ENCODE measurements at regions not wholly inside any gene's neighbourhood (a gene's known extent, or its start where the extent isn't known, plus 50 kb on each side); places are given as distances from the start of the nearest gene placed in this dataset.

DNA sequence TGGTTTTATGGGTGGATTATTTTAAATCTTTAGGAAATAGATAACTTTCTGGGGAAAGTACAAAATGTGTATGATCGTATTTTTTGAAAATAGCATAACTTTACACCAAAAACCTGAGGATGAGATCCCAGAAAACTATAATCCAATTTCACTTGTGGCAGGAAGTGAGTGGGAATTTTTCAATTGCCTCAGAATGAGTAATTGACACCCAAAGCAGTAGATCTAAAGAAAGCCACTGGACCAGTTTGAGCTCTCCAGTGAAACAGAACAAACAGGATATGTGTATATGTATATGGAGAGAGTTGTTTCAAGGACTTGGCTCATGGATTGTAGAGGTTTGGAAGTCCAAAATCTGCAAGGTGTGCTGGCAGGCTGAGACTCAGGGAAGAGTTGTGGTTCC lies 109.2 kb upstream of the SHB start:
- no peak overlapping the region for H3K23ac ChIP-seq (ENCODE audit: insufficient read length, low read depth, low read length)
- H2BK15ac ChIP-seq (ENCODE audit: low read depth, low read length): no peak overlapping the region
- no peaks in the 10 kb centered on the region for H3K79me1 ChIP-seq (ENCODE audit: insufficient read depth, low read depth, low read length, poor library complexity, severe bottlenecking)
- TF ChIP-seq, protein P1, sequence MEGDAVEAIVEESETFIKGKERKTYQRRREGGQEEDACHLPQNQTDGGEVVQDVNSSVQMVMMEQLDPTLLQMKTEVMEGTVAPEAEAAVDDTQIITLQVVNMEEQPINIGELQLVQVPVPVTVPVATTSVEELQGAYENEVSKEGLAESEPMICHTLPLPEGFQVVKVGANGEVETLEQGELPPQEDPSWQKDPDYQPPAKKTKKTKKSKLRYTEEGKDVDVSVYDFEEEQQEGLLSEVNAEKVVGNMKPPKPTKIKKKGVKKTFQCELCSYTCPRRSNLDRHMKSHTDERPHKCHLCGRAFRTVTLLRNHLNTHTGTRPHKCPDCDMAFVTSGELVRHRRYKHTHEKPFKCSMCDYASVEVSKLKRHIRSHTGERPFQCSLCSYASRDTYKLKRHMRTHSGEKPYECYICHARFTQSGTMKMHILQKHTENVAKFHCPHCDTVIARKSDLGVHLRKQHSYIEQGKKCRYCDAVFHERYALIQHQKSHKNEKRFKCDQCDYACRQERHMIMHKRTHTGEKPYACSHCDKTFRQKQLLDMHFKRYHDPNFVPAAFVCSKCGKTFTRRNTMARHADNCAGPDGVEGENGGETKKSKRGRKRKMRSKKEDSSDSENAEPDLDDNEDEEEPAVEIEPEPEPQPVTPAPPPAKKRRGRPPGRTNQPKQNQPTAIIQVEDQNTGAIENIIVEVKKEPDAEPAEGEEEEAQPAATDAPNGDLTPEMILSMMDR (conservative IDR thresholded peaks at IDR 0.05): no peak
- H4K20me1 ChIP-seq (ENCODE audit: control insufficient read depth, insufficient read depth, insufficient read length): no peaks in the 10 kb centered on the region
- no peaks in the 10 kb centered on the region for H3K79me2 ChIP-seq (ENCODE audit: insufficient read depth, low read length)
- H3K4me2 ChIP-seq (ENCODE audit: insufficient read depth, insufficient read length, low read length): no peak overlapping the region
- no peak overlapping the region for H4K91ac ChIP-seq (ENCODE audit: insufficient read length, low read depth, low read length)
- H2AFZ ChIP-seq (ENCODE audit: low read length): no peak overlapping the region
- H4K8ac ChIP-seq (replicated peaks; ENCODE audit: insufficient read length, low read depth, low read length): no peak overlapping the region
- H3K27ac ChIP-seq (ENCODE audit: insufficient read length, low read depth, low read length): no peak overlapping the region
- H3K23me2 ChIP-seq (ENCODE audit: insufficient read length, low read depth, low read length, poor library complexity, severe bottlenecking): no peaks in the 10 kb centered on the region
- H3K9ac ChIP-seq (ENCODE audit: extremely low read depth, insufficient read length, low read length): no peak overlapping the region
- no peak overlapping the region for H3K14ac ChIP-seq (ENCODE audit: insufficient read depth, low read length)
- peaks cover 55% of the 10 kb centered on the region for H3K27me3 Mint-ChIP-seq (ENCODE audit: low read depth)
- H3K9me3 Mint-ChIP-seq: peaks cover 4 to 8% of the 10 kb centered on the region in 2 experiments; a peak in 4 of 5 replicates
- no peaks in the 10 kb centered on the region for H3K9me3 ChIP-seq (ENCODE audit: control insufficient read depth, low read depth, low read length)
- no peaks in the 10 kb centered on the region for H3K4me1 ChIP-seq (ENCODE audit: insufficient read depth, low read length)
- no peak overlapping the region for H3K18ac ChIP-seq (ENCODE audit: insufficient read length, low read depth, low read length)
- H2BK12ac ChIP-seq (ENCODE audit: insufficient read length, low read depth, low read length): no peak overlapping the region
- WGBS (ENCODE audit: extremely low coverage, insufficient read length, low lambda C conversion rate): no CpG with 5 or more reads among the region's 1 CpG
- no peak overlapping the region for H2BK120ac ChIP-seq (ENCODE audit: low read depth, low read length, poor library complexity, severe bottlenecking)
- peaks cover 12 to 20% of the 10 kb centered on the region in 2 experiments for H3K4me1 Mint-ChIP-seq
- no peak overlapping the region for H3K27ac Mint-ChIP-seq
- H3K4me3 Mint-ChIP-seq: no peak overlapping the region
- no peaks in the 10 kb centered on the region for H3K27me3 ChIP-seq (ENCODE audit: insufficient read depth, low read length)
- no peak overlapping the region for H2AK5ac ChIP-seq (ENCODE audit: insufficient read length, low read length)
- no peak overlapping the region for H3K4ac ChIP-seq (ENCODE audit: low read depth, low read length)
- H3T11ph ChIP-seq (ENCODE audit: low read length): no peak overlapping the region
- DNase-seq: no peak
- no peak overlapping the region for H3K56ac ChIP-seq (ENCODE audit: insufficient read length, low read depth, low read length)
- H3K36me3 Mint-ChIP-seq (ENCODE audit: insufficient read depth in 1 of 3, low read depth in 3 of 3): peaks cover 0 to 4% (median 0%) of the 10 kb centered on the region in 3 experiments; a peak in 1 of 7 replicates
- H4K5ac ChIP-seq (ENCODE audit: insufficient read length, low read depth, low read length): no peak overlapping the region
- H2BK5ac ChIP-seq (ENCODE audit: insufficient read length, low read length): no peak overlapping the region
- H2BK20ac ChIP-seq (ENCODE audit: low read depth, low read length, poor library complexity, severe bottlenecking): no peak overlapping the region

Measured in H9 (cell line).